Adipocyte (in vitro differentiated cells): ENCODE measurements at regions not wholly inside any gene's neighbourhood (a gene's known extent, or its start where the extent isn't known, plus 50 kb on each side); places are given as distances from the start of the nearest gene placed in this dataset.

Experiments
- DNase-seq: peaks from one replicate; pipeline ENCODE4 v3.0.0-alpha.2; 2015; ENCODE audit warnings: low read depth
- H3K27me3 ChIP-seq: replicated peaks from 2 replicates; pipeline ENCODE4 v1.7.0; 2013; ENCODE audit warnings: mild to moderate bottlenecking, low read length, moderate library complexity; ENCODE audit not compliant: control insufficient read depth, insufficient read depth
- H3K36me3 ChIP-seq: 2 replicates; pipeline ENCODE4 v1.7.0; 2013; ENCODE audit warnings: low read length, mild to moderate bottlenecking, moderate library complexity; ENCODE audit not compliant: control insufficient read depth, insufficient read depth, severe bottlenecking
- H3K4me1 ChIP-seq: 2 replicates; pipeline ENCODE4 v1.7.0; 2013; ENCODE audit warnings: mild to moderate bottlenecking, low read length, moderate library complexity; ENCODE audit not compliant: control insufficient read depth, insufficient read depth
- H3K4me3 ChIP-seq: 2 replicates; pipeline ENCODE4 v1.7.0; 2013; ENCODE audit warnings: mild to moderate bottlenecking, low read length, moderate library complexity
- H3K9ac ChIP-seq: 2 replicates; pipeline ENCODE4 v1.7.0; 2013; ENCODE audit warnings: mild to moderate bottlenecking, low read length, moderate library complexity
- H3K9me3 ChIP-seq: 2 replicates; pipeline ENCODE4 v1.7.0; 2013; ENCODE audit warnings: mild to moderate bottlenecking, low read length, moderate library complexity; ENCODE audit not compliant: control insufficient read depth

DNA sequence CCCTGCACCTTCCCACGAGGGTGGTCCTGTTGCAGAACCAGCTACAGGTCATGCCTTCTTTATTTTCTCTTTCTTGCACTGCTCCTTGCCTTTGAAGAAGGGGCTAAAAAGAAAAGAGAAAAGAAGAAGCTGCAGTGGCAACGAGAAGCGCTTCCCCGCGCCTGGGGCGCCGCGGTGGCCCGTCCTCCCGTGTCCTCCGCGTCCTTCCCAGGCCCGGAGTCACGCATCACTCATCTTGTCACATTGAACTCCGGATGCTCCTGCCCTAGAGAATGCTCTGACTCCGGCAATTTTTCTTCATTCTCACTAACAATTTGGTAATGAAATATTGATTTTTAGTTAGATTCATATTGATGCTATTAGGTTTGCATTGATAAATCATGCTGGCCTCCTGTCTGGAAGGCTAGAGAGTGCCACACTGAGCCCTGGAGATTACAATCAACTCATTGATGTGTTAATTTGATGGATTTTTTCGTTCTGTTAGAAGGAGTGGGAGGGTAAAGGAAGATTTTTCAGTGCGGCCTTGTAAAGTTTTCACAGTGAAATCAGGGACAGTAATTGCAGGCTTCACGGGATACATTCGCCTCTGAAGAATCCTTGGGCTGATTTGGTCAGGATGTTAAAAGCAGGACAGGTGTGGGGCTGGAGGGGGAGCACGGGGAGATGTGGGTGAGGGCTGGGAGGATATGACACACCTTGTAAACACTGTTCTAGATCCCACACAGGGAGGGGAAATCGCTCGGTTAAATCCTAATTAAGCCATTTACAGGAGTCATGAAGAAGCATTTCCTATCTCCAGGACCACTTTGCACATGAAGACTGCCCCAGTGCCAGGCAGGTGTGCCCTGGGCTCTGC is 349.3 kb downstream of the ZNF516 start:
- no peak for DNase-seq
- Histone ChIP-seq H3K9ac (no peak overlapping the region), H3K36me3 (no peaks in the 10 kb centered on the region), H3K4me1 (no peaks in the 10 kb centered on the region), H3K27me3 (peaks cover 11% of the 10 kb centered on the region), H3K4me3 (no peak overlapping the region), H3K9me3 (no peaks in the 10 kb centered on the region)

DNA sequence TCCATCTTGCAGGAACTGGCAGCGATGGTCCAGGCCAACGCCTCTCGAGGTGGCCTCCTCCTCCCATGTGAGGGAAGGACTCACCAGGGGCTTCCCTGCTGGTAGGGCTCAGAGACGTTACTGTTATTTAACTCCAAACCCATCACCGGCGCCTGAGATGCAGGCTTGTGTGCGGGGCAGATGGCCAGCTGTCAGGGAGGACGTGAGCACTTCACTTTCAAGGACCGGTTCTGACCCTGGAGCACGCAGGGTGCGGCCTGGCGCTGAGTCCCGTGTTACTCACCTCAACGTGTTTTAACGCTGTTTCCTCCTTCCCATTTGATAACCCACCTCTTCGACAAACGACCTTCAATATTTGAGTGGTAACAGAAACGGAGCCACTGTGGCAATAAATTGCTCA is 350.2 kb downstream of the ZNF516 start:
- H3K4me1 ChIP-seq = no peaks in the 10 kb centered on the region
- no peaks in the 10 kb centered on the region for H3K36me3 ChIP-seq
- no peak for DNase-seq
- no peaks in the 10 kb centered on the region for H3K9me3 ChIP-seq
- H3K27me3 ChIP-seq = peaks cover 11% of the 10 kb centered on the region
- H3K4me3 ChIP-seq = no peak overlapping the region
- no peak overlapping the region for H3K9ac ChIP-seq

DNA sequence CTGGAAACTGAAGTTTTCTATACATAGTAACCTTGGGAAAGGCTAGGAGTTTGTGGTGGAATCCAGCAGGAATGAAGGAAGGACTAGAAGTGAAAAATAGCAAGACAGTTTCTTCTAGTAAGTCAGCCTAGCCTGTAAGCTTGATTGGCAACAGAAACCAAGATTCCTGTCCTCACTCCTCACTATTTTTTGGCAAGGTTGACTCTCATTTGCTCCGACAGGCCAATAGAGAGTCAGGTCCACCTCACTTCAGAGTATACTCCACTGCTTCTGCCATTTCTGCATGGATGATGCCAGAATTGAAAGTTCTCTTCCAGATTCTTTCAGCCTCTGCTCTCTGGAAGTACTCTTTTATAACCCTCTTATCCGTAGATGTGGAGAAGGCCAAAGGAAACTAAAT is 352.4 kb downstream of the ZNF516 start:
- no peak for DNase-seq

DNA sequence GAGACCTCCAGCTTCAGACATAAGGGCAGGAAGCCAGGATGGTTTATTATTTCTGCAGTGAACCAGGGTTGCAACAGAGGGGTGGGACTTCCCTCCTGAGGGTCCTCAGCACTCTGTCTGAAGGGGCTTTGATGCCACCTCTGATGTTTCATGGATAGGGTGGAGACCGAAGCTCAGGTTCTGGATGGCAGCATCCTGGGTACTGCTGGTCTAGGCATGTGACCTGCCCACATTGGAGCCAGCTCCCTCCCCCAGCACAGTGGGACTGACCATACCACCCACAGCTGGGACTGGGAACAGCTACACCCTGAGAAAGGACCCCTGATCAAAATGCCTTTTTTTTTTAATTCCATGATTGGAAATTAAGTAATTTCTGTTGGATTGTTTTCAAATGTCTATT is 355.2 kb downstream of the ZNF516 start:
- Histone ChIP-seq H3K9me3 (peaks cover 2% of the 10 kb centered on the region), H3K9ac (no peak overlapping the region), H3K36me3 (no peaks in the 10 kb centered on the region), H3K4me1 (no peaks in the 10 kb centered on the region), H3K27me3 (peaks cover 6% of the 10 kb centered on the region), H3K4me3 (no peak overlapping the region)
- no peak for DNase-seq

More for the DNA sequence above, 352.4 kb downstream of the ZNF516 start:
- H3K36me3 ChIP-seq = no peaks in the 10 kb centered on the region
- no peak overlapping the region for H3K4me3 ChIP-seq
- no peaks in the 10 kb centered on the region for H3K9me3 ChIP-seq
- H3K4me1 ChIP-seq = no peaks in the 10 kb centered on the region
- H3K9ac ChIP-seq = no peak overlapping the region
- H3K27me3 ChIP-seq = peaks cover 11% of the 10 kb centered on the region

DNA sequence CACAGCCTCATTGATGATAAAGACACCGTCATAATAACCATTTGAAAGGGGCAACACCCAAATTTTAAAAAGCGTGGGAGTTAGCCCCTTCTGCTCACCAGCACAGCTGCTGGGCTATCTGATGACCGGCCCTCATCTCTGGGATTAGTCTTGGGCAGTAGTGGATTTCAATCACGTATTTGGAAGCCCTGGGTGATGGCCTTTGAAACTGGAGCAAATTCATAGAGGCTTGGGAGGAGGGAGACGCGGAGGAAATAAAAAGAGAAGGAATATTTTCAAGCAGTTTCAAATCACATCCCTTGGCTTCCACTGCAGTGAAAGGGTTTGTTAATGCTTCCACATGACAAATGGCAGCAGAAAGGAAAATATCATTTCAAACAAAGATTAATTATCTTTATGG is 357.8 kb downstream of the ZNF516 start:
- Histone ChIP-seq H3K9ac (no peak overlapping the region), H3K9me3 (peaks cover 3% of the 10 kb centered on the region), H3K27me3 (peaks cover under 1% of the 10 kb centered on the region), H3K36me3 (no peaks in the 10 kb centered on the region), H3K4me1 (no peaks in the 10 kb centered on the region), H3K4me3 (no peak overlapping the region)
- DNase-seq = no peak

DNA sequence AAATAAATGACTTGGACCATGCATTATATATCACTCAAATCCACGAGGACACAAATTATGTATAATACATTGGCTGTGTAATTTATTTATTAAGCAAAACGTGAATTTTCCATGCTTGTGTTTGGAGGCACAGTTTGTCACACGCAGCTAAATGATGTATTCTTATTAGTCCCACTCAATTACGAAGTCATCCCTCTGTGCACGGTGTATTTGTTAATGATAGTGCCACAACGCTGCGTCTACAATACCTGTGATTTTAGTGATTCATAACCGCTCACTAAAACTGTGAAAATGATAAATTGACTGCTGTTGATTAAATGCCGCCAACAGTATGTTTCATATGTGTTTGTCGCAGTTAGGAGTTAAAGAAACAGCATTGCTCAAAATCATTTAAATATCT is 358.3 kb downstream of the ZNF516 start:
- no peak overlapping the region for H3K9ac ChIP-seq
- no peak for DNase-seq
- no peak overlapping the region for H3K4me3 ChIP-seq
- no peaks in the 10 kb centered on the region for H3K27me3 ChIP-seq
- no peaks in the 10 kb centered on the region for H3K36me3 ChIP-seq
- H3K4me1 ChIP-seq = peaks cover 2% of the 10 kb centered on the region
- peaks cover 3% of the 10 kb centered on the region for H3K9me3 ChIP-seq

DNA sequence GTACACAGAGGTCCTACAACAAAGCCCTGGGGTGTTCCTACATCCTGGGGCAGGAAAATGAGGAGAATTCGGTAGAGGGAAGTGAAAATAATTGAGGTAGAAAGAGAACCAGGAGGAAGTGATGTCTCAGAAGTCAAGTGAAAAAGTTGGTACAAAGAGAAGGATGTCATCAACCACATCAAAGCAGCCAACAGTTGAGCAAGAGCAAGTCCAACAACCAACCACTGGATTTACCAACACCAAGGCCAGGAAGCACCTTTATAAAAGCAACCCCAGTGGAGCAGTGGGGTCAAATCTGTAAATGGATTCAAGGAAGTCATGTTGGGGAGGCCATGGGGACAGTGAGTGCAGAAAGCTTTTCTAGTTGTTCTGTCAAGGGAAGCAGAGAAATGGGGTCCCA is 360.4 kb downstream of the ZNF516 start:
- H3K4me1 ChIP-seq = peaks cover 13% of the 10 kb centered on the region
- no peak overlapping the region for H3K9ac ChIP-seq
- H3K36me3 ChIP-seq = no peaks in the 10 kb centered on the region
- no peak for DNase-seq
- no peaks in the 10 kb centered on the region for H3K27me3 ChIP-seq
- H3K4me3 ChIP-seq = no peak overlapping the region
- H3K9me3 ChIP-seq = peaks cover 3% of the 10 kb centered on the region

DNA sequence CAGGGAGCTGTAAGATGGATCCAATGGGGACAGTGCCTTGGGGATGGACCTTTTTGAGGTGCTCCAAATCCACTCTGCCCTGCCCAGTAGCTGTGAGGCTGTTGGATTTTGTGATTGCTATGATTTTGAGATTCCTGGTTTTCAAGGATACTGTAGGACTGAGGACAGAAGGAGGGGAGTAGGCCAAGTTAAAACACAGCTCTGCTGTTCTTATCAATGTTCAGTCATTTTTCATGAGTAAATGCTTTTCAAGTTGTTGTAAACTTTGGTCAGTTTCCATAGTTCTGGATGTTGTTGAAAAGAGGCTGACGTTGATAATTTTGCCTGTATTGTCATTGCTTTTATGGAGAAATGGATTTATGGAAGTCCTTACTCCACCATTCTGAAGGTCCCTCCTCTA is 361.2 kb downstream of the ZNF516 start:
- no peak for DNase-seq
- Histone ChIP-seq H3K9ac (no peak overlapping the region), H3K27me3 (no peaks in the 10 kb centered on the region), H3K36me3 (no peaks in the 10 kb centered on the region), H3K9me3 (peaks cover 3% of the 10 kb centered on the region), H3K4me3 (no peak overlapping the region), H3K4me1 (peaks cover 13% of the 10 kb centered on the region)

DNA sequence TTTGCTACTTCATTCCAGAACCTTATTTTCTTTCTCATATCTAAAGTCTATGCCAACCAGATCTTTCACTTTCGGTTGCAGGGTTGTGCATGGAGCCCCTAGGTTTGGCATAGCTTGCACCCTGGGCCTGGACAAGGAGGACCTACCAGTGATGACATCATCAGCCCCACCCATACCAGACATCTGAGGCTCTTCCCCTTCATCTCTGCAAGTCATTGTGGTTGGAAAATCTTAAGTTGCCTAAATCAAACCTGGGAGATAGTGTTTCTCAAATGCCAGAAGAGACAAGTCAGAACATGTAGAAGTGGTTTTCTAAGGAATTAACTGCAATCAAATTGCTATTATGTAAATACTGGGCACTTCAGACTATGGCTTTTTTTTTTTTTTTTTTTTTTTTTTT is 363.3 kb downstream of the ZNF516 start:
- peaks cover 3% of the 10 kb centered on the region for H3K9me3 ChIP-seq
- no peaks in the 10 kb centered on the region for H3K27me3 ChIP-seq
- peak overlapping the region; percentile 56 for H3K9ac ChIP-seq
- H3K4me1 ChIP-seq = peaks cover 13% of the 10 kb centered on the region
- DNase-seq = no peak
- peak overlapping the region; percentile 55 for H3K4me3 ChIP-seq
- no peaks in the 10 kb centered on the region for H3K36me3 ChIP-seq

DNA sequence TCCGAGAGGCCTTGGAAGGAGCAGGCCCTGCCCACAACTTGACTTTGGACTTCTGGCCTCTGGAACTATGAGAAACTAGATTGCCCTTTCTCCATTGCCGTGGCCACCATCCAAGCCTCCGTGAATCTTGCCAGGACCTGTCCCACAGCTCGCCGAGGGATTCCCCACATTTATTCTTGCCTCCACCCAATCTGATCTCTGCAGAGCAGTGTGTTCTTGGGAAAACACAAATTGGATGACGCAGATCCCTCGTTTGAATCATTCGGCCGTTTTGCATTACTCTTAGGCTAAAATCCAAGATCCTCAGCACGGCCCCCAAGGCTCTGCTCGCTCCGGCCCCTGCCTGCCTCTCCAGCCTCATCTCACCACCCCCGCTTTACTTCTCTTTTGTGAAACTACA is 364.2 kb downstream of the ZNF516 start:
- Histone ChIP-seq H3K36me3 (no peaks in the 10 kb centered on the region), H3K4me1 (peaks cover 13% of the 10 kb centered on the region), H3K27me3 (no peaks in the 10 kb centered on the region), H3K9me3 (peaks cover 3% of the 10 kb centered on the region), H3K9ac (peak overlapping the region; percentile 56), H3K4me3 (peak overlapping the region; percentile 55)
- no peak for DNase-seq

DNA sequence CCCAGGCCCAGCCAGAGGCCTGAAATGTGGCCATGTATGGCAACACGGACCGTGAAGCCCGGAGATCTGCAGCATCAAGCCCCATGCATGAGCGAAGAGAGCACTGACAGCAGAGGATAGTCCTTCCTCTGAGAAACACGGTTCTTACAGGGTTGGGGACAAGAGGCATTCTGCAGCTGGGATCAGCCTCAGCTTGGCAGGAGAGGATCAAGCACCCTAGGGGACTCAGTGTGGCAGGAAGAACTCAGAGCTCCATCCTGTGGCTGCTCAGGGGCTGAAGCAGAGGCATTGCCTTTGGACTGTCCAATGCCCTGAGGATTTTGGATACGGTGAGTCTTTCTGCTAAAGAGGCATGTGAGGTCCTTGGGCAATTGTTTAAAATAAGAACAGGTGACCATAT is 368.7 kb downstream of the ZNF516 start:
- Histone ChIP-seq H3K9ac (no peak overlapping the region), H3K9me3 (no peaks in the 10 kb centered on the region), H3K4me3 (no peak overlapping the region), H3K36me3 (no peaks in the 10 kb centered on the region), H3K4me1 (peaks cover 7% of the 10 kb centered on the region), H3K27me3 (peaks cover 7% of the 10 kb centered on the region)
- DNase-seq = no peak

DNA sequence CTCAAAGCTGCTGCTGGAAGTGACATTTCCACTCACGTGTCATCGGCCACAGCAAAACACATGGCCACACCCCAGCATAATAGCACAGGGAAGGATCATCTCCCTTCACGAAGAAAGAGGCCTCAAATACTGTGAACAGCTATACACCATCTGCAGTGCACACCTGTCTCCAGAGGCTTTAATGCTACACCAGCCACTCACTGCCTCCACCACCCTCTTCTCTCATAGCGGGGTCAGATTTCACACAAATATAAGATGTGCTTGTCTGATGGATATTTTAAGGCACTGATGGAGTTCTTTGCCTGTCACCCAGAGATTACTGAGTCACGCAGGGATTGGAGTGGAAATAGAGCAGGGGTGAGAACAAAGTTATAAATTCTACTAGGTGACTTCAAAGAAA is 374.0 kb downstream of the ZNF516 start:
- no peak overlapping the region for H3K4me3 ChIP-seq
- H3K4me1 ChIP-seq = no peaks in the 10 kb centered on the region
- no peaks in the 10 kb centered on the region for H3K36me3 ChIP-seq
- peaks cover 2% of the 10 kb centered on the region for H3K9me3 ChIP-seq
- DNase-seq = no peak
- peaks cover 7% of the 10 kb centered on the region for H3K27me3 ChIP-seq
- no peak overlapping the region for H3K9ac ChIP-seq
